HG02884 (cell line): ENCODE measurements at regions not wholly inside any gene's neighbourhood (a gene's known extent, or its start where the extent isn't known, plus 50 kb on each side); places are given as distances from the start of the nearest gene placed in this dataset.
"Not testable (repeated sequence)": the region's sequence is repeated elsewhere in the genome, so short reads cannot be mapped to it uniquely, and the experiment has no call there.

Experiments used
- ATAC-seq: cut with Tn5 transposase; IDR thresholded peaks from one replicate; pipeline ENCODE4 v1.9.1; 2021; ENCODE audit warnings: mild to moderate bottlenecking, moderate library complexity; ENCODE audit not compliant: unreplicated experiment

- no peak for ATAC-seq
These were observed 1301.6 kb downstream of the EPHA7 start for GRCh38 chr6:92117800-92118199.

GRCh38 chr6:92114797-92115196 lies 1304.6 kb downstream of the EPHA7 start:
- no peak for ATAC-seq

GRCh38 chr6:92114091-92114675 lies 1305.2 kb downstream of the EPHA7 start:
- ATAC-seq: no peak

GRCh38 chr6:92111386-92111785 lies 1308.0 kb downstream of the EPHA7 start:
- no peak for ATAC-seq

- no peak for ATAC-seq
These were observed 1309.0 kb downstream of the EPHA7 start for GRCh38 chr6:92110403-92110802.

GRCh38 chr6:92109956-92110355 lies 1309.4 kb downstream of the EPHA7 start:
- ATAC-seq: no peak

GRCh38 chr6:92109256-92109655 lies 1310.1 kb downstream of the EPHA7 start:
- ATAC-seq: no peak

GRCh38 chr6:92086750-92087149 lies 1332.6 kb downstream of the EPHA7 start:
- ATAC-seq: no peak

- ATAC-seq: not testable (repeated sequence)
These were observed 1335.4 kb downstream of the EPHA7 start for GRCh38 chr6:92083914-92084313.

GRCh38 chr6:92072387-92072786 lies 1347.0 kb downstream of the EPHA7 start:
- no peak for ATAC-seq

- ATAC-seq: no peak
These were observed 1349.6 kb downstream of the EPHA7 start for GRCh38 chr6:92069781-92070180.

GRCh38 chr6:92052513-92052912 lies 1366.8 kb downstream of the EPHA7 start:
- no peak for ATAC-seq

- ATAC-seq: no peak
These were observed 1369.1 kb downstream of the EPHA7 start for GRCh38 chr6:92050216-92050615.

- ATAC-seq: no peak
These were observed 1371.5 kb downstream of the EPHA7 start for GRCh38 chr6:92047860-92048259.

- ATAC-seq: no peak
These were observed 1372.1 kb downstream of the EPHA7 start for GRCh38 chr6:92047152-92047850.

GRCh38 chr6:92044312-92044711 lies 1375.0 kb downstream of the EPHA7 start:
- no peak for ATAC-seq

- no peak for ATAC-seq
These were observed 1375.6 kb downstream of the EPHA7 start for GRCh38 chr6:92043777-92044176.

GRCh38 chr6:92026878-92027277 lies 1392.5 kb downstream of the EPHA7 start:
- no peak for ATAC-seq

- no peak for ATAC-seq
These were observed 1394.5 kb downstream of the EPHA7 start for GRCh38 chr6:92024881-92025280.

GRCh38 chr6:92024110-92024509 lies 1395.2 kb downstream of the EPHA7 start:
- ATAC-seq: no peak

GRCh38 chr6:92023410-92023966 lies 1395.9 kb downstream of the EPHA7 start:
- no peak for ATAC-seq

- no peak for ATAC-seq
These were observed 1407.6 kb downstream of the EPHA7 start for GRCh38 chr6:92011681-92012245.
